Uterus (tissue), 2 donors: ENCODE measurements at regions not wholly inside any gene's neighbourhood (a gene's known extent, or its start where the extent isn't known, plus 50 kb on each side); places are given as distances from the start of the nearest gene placed in this dataset.

ENCODE experiments used
- CTCF ChIP-seq, 4 experiments: fragments of 200-600 bp in 2 of 4; fragments of 450-650 bp in 2 of 4; sonication (generic) in 2 of 4; IDR thresholded peaks; one replicate each; pipeline ENCODE4 v1.5.1; 2016 to 2019; ENCODE audit warnings: antibody characterized with exemption in 4 of 4, mild to moderate bottlenecking in 2 of 4, moderate library complexity in 1 of 4
- POLR2A ChIP-seq, 2 donors: fragments of 450-650 bp; IDR thresholded peaks; one replicate each; pipeline ENCODE4 v1.6.1; 2016; ENCODE audit warnings: antibody characterized with exemption in 2 of 2, mild to moderate bottlenecking in 1 of 2, moderate library complexity in 1 of 2

- TF ChIP-seq CTCF (IDR thresholded peaks at IDR 0.05) (no peak), POLR2A (IDR thresholded peaks at IDR 0.05) (no peak)
Measured at GRCh38 chr5:145465474-145466263, 369.5 kb downstream of the PRELID2 start.
